DMS53 treated with DMSO at 0.1 percent for 48 hours (cell line): ENCODE measurements at regions not wholly inside any gene's neighbourhood (a gene's known extent, or its start where the extent isn't known, plus 50 kb on each side); places are given as distances from the start of the nearest gene placed in this dataset.

ENCODE experiments used
- DNase-seq: peaks from one replicate; lab custom pipeline; 2025; ENCODE audit not compliant: unreplicated experiment; lab: John Stamatoyannopoulos, UW

DNA sequence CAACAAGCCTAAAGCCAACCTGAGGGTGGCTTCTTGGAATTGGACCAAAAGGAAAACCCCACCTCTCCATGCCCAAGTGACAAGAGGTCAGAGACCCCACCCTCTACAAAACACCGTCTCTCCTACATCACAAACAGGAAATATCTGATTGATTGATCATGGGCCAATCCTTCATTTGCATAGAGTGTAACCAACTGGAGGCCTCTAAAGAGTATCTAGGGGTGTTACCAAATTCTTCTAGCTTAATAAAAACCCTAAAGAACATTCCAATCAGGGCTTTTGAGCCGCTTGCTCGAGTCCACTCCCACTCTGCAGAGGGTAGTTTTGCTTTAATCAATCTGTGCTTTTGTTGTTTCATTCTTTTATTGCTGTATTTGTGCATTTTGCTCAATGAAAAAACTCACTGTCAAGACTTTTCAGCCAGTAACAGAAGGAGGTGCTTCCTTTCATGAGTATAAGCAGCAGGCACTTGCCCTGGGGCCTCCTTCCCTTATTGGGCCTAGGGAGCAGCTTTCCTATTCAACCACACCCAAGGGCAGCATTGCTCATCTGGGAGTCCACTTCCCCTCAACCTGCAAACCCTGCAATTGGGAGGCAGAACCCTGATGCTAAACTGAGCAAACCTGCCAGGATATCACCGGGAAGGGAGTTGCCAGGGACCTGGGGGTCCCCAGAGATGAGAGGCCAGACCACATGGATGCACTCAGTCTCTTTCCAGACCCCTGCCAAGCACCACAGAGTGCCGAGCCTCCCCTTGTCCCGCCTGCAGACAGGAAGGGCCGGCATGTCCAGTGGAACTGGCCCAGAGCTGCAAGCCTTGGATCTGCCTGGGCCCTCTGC, 154.3 kb upstream of the VSTM2B start:
- DNase-seq: no peak

DNA sequence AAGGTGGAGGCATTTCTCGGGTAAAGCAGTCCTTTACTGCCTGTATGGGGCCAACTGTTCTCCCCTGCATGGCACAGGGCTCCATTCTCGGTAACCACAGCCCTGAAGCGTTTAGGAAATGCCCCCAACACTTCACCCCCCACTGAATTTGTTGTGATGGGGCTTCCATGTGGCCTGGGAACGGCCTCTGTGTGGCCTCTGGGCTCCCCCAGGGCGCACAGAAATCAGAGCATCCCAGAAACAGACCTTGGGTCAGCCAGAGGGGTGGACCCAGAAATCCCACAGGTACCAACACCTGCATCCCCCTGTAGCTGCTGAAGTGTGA, 153.7 kb upstream of the VSTM2B start:
- no peak for DNase-seq

DNA sequence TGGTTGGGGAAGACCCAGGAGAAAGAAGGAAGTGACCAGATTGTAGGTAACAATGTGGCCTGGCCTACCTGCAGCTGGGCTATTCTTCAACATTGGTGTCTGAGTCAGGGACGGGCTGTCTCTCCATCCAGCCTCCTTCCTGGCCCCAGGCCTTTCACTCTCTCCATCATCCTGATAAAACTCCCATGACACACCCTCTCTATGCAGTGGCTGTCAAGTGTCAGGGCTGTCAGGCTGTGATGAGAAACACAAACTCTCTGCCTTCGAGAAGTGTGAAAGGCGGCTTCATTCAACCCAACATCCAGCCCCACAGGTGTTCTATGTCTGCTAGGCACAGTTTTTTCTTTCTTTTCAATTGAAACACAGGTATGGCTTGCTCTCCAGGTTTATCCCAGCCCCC, 153.3 kb upstream of the VSTM2B start:
- no peak for DNase-seq

DNA sequence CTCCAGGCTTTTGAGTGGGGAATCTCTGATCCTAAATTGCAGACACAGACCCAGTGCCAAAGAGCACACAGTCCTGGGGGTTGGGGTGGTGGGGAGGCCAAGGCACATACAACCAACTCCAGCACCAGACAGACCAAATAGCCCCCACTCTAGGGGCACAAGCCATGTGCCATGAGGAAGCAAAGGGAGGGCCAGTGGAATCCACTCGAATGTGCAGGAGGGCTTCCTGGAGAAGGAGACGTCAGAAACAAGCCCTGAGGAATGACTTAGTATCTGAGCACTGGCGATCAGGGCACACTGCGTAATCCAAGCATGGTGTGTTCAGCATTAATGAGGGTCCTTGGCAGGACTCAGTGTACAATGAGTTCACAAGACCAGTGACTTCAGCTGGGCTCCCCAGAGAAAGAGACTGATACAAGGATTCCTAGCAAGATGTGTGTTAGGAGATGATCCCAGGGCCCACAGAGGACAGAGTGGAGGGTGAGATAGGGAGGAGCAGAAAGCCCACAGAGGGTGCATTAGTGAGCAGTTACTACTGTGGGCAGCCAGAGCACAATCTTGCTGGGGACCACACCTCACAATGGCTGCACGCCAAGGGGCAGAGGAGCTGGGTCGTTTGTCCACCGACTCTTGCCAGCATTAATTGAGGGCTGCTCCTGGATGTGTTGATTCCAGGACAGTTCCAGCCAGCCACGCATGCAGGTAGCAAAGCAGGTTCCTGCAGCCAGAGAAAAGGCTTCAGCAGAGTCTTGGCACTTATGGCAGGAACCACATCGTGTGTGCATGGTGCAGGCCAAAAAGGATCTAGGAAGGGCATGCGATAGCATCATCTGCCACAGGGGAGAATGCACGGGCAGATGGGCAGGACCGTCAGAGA, 152.6 kb upstream of the VSTM2B start:
- DNase-seq: no peak

DNA sequence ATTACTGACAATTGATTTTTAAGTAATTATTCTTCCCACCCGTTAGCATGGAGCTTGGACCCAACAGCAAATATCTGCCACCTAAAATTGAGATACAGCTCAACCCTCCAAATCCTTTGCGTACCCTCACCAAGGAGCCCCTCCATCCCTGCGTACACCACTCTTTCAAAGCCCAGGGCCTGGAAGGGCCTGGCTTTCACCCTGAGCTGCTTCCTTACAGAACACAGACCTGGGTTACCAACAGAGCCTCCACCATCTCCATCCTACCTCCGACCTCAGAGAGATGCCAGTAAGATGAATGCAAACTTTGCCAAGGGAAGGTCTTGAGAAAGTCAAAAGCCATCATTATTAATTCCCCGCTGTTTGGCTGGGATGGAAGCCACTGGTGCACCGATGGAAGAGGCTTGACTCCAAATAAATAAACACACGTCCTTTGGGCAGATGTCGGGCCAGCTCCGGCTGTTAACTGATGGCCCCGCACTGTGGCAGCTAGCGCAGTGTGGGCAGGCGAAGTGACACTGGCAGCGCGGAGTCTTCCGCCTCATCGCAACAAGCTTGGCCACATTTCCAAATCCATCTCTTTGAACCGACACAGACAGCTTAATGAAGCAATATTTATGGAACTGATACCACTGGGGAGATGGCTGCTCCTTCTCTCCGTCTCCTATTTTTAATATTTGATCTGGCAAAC, 150.2 kb upstream of the VSTM2B start:
- DNase-seq: no peak

GRCh38 chr19:29376855-29377354, 148.9 kb upstream of the VSTM2B start:
- DNase-seq: no peak

GRCh38 chr19:29378126-29378525, 147.7 kb upstream of the VSTM2B start:
- no peak for DNase-seq

GRCh38 chr19:29378543-29379080, 147.2 kb upstream of the VSTM2B start:
- no peak for DNase-seq

- DNase-seq: no peak
These were observed 146.4 kb upstream of the VSTM2B start for GRCh38 chr19:29379257-29380021.

DNA sequence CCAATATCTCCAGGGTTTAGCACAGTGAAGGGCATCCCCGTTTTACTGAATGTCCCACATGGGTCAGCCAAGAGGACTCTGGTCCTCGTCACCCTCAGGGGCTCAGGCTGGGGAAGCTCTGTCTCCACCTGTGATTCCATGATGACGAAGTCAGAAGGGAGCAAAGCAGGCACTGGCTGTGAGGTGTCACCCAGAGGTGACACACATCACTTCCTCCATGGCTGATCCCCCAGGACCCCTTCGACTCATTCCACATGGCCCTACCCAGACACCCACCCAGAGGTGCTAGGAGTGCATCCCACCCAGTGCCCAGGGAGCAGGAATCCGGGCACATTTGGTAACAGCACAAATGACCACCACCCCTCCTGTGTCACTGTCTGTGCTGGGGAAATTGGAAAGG, 145.2 kb upstream of the VSTM2B start:
- DNase-seq: no peak

DNA sequence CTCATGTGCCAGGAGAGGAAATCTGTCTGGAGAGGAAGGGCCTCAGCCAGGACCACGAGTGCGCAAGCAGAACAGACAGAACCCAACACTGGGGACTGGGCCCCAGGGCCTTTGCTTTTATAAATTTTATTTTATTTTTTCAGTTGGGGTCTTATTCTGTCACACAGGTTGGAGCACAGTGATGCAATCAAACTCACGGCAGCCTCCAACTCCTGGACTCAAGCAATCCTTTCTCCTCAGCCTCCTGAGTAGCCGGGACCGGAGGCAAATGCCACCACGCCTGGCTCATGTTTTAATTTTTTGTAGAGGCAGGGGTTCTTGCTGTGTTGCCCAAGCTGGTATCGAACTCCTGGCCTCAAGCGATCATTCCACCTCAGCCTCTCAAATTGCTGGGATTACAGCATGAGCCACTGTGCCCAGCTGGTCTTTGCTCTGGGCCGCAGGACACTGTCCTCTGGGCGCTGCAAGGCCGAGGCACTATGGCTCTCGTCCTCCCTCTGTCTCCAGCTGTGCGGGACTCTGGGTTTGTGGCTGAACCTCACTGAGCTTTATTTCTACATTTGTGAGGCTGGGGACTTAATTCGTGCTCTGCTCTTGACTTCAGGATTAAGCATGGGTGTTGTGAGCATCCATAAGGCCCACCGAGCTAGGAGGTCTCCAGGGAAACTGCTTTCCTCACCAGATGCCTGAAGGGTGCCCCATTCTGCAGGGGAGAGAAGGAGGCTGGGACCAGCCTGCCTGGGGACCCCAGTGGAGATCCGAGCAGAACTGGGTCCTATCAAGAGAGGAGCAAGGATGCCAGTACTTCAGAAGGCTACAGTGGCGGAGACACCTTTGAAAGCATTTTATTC, 144.2 kb upstream of the VSTM2B start:
- DNase-seq: no peak

DNA sequence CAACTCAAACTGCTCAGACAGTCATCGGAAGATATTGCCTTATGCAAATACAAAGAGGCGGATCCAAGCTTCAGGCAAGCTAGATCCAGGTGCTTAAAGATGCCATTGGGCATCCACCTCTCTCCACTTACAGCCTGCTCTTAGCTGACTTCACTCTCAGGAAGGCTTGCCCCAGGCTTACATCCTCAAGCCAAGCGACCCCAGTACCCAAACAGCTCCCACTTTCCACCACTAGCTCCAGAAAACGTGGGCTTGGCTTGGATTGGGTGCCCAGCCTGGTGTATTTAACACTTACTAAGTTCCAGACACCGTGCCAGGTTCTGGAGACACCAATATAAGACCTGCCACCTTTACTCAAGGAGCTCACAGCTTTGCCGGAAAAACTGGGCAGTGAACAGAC, 142.1 kb upstream of the VSTM2B start:
- no peak for DNase-seq

DNA sequence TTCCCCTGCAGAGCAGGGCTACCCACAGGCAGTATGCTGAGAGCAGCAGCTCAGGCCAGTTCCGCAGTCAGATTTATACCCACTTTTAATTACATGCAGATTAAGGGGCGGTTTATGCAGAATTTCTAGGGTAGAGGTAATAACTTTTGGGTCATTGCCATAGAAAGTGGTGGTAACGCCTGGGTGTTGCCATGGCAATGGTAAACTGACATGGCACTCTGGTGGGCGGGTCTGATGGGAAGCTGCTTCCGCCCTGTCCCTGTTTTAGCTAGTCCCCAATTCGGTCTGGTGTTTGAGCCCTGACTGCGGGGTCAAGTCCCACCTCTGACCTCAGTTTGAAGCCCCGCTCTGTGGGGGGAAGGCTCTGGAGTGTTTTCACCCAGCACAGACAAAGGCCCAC, 141.1 kb upstream of the VSTM2B start:
- DNase-seq: no peak

GRCh38 chr19:29385191-29385795, 140.5 kb upstream of the VSTM2B start:
- DNase-seq: no peak

GRCh38 chr19:29386970-29387369, 138.8 kb upstream of the VSTM2B start:
- no peak for DNase-seq

DNA sequence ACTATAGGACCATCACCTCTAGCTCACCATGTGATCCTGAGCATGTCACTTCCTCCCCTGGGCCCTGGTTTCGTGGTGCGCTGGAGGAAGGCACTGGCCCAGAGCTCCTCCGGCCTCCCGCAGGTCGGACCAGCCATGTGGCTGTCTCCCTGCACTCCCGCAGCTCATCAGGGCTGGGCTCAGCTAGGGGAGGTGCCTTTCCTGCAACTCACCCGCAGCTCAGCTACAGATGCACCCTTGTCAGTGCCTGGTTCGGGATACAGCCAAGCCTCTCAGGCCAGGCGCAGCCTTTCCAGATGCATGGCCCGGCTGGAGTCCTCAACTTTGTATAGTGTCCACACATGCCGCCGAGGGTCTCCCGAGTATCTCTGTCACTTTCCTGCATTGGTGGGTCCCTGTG, 138.2 kb upstream of the VSTM2B start:
- no peak for DNase-seq

DNA sequence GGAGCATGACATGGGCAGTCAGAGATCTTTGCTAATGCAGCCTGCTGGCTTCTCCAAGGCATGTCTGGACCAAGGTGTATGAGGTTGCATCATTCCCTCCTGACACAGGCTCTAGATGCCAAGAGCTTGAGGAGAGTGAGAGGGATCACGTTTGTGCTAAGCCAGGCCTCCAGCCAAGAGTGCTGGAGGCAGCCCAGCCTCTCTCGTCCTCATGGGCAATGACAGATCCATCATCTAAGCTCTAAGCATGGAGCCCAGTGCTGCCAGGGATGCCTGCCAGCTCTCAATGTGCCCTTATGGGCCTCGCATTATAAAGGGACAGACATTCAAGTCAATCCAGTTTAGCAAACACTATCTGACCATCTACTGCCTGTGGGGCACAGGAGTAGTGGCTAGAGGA, 136.3 kb upstream of the VSTM2B start:
- DNase-seq: no peak

GRCh38 chr19:29390742-29391141, 135.1 kb upstream of the VSTM2B start:
- DNase-seq: no peak

GRCh38 chr19:29393915-29394460, 131.8 kb upstream of the VSTM2B start:
- no peak for DNase-seq
